AG09309 (cell line): ENCODE measurements at regions not wholly inside any gene's neighbourhood (a gene's known extent, or its start where the extent isn't known, plus 50 kb on each side); places are given as distances from the start of the nearest gene placed in this dataset.

Experiments used
- DNase-seq: peaks from one replicate; pipeline ENCODE4 v3.0.0-alpha.2; 2010; ENCODE audit warnings: low read depth
- H3K4me3 ChIP-seq: 2 replicates; pipeline ENCODE4 v1.5.1; 2011; ENCODE audit warnings: mild to moderate bottlenecking, low read depth, low read length, moderate library complexity; ENCODE audit not compliant: control insufficient read depth
- TF ChIP-seq, protein P1 (sequence below): IDR thresholded peaks from 2 replicates; pipeline ENCODE4 v1.5.1; 2011; ENCODE audit warnings: mild to moderate bottlenecking, low read depth, low read length, inconsistent platforms; ENCODE audit not compliant: insufficient read depth, control insufficient read depth; ENCODE audit errors: missing control alignments

DNA sequence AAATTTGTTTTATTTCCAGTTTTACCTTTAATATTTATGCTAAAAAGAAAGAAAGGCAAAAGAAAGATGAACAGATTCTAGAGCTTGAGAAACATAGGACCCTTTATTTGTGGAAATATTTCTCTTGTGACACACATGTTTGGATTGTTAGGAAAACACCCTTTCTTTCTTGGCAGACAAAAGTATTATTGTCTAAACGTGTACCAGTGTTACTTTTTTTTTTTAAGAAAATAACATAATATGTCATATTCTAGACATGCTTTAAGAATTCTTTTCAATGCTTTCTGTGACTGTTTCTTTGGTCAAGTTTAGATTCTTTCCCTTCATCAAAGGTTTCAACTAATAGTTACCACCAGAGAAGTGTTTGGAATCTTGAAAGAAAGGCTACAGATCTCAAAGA is 183.4 kb upstream of the CNR1 start:
- H3K4me3 ChIP-seq = no peak overlapping the region
- TF ChIP-seq, protein P1, sequence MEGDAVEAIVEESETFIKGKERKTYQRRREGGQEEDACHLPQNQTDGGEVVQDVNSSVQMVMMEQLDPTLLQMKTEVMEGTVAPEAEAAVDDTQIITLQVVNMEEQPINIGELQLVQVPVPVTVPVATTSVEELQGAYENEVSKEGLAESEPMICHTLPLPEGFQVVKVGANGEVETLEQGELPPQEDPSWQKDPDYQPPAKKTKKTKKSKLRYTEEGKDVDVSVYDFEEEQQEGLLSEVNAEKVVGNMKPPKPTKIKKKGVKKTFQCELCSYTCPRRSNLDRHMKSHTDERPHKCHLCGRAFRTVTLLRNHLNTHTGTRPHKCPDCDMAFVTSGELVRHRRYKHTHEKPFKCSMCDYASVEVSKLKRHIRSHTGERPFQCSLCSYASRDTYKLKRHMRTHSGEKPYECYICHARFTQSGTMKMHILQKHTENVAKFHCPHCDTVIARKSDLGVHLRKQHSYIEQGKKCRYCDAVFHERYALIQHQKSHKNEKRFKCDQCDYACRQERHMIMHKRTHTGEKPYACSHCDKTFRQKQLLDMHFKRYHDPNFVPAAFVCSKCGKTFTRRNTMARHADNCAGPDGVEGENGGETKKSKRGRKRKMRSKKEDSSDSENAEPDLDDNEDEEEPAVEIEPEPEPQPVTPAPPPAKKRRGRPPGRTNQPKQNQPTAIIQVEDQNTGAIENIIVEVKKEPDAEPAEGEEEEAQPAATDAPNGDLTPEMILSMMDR = no peak
- DNase-seq = no peak

DNA sequence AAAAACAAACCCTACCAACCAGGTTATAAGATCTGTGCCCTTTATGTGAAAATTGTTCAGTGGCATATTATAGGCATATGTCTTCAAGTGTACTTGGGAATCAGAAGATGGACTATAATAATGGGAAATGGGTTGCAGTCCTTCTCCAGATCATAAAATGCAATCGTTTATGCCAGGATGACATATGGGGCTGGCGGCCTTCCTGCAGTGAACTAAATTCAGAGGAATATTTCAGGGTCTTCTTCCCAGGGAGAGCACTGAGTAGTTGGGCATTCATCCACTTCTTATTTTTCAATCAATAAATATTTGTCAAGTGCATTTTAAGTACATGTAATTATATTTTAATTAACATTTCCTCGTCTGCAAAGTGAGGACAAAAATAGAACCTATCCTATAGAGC is 176.2 kb upstream of the CNR1 start:
- H3K4me3 ChIP-seq = no peak overlapping the region
- no peak for DNase-seq
- TF ChIP-seq, protein P1 = no peak

DNA sequence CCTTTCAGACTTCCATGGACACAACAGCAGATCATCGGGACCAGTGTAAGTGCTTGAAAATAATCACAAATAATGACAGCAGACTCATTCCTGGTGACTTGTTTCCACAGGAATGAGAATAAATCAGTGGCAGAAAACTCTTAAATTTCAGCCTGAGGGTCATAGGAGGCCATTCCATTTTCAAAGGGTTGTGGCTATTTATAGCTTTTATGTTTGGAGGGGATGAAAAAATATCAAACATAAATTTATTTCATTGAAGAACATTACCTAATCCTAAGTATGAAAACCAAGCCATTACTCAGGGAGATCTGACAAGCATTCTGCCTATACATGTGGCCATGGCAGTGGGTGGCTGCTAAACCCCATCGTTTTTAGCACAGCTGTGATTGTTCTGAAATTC is 173.6 kb upstream of the CNR1 start:
- TF ChIP-seq, protein P1 = no peak
- no peak for DNase-seq
- no peak overlapping the region for H3K4me3 ChIP-seq

DNA sequence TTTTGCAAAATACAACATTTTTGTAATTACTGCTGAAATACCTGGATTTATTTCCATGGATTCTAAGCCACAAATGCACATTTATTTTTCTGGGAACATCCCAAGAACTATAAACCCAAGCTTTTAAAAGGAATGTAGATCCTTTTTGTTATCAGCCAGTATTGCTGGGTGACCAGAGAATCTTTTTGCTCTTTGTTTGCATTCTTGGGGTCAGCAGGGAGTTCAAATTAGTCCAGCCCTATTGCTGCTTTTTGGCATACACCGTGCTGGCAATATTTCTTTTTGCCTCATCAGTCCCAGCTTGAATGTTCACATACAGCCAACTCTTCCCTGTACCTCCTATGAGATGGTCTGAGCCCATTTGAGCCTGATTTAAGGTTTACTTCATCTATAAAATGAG is 155.2 kb upstream of the CNR1 start:
- H3K4me3 ChIP-seq = no peak overlapping the region
- no peak for DNase-seq
- TF ChIP-seq, protein P1 = no peak

- TF ChIP-seq, protein P1 = no peak
- no peak overlapping the region for H3K4me3 ChIP-seq
- no peak for DNase-seq
Observed at GRCh38 chr6:88311561-88311960, 145.4 kb upstream of the CNR1 start.

- DNase-seq = no peak
- TF ChIP-seq, protein P1 = no peak
- no peak overlapping the region for H3K4me3 ChIP-seq
Observed at GRCh38 chr6:88304520-88304919, 138.4 kb upstream of the CNR1 start.

GRCh38 chr6:88302769-88303225 is 136.7 kb upstream of the CNR1 start:
- no peak for DNase-seq
- no peak overlapping the region for H3K4me3 ChIP-seq
- TF ChIP-seq, protein P1 = no peak
